DMS114 treated with DMSO at 0.1 percent for 48 hours (cell line): ENCODE measurements at regions not wholly inside any gene's neighbourhood (a gene's known extent, or its start where the extent isn't known, plus 50 kb on each side); places are given as distances from the start of the nearest gene placed in this dataset.
"Not testable (repeated sequence)": the region's sequence is repeated elsewhere in the genome, so short reads cannot be mapped to it uniquely, and the experiment has no call there.

Source experiments
- DNase-seq: peaks from one replicate; lab custom pipeline; 2025; ENCODE audit not compliant: unreplicated experiment; lab: John Stamatoyannopoulos, UW

DNA sequence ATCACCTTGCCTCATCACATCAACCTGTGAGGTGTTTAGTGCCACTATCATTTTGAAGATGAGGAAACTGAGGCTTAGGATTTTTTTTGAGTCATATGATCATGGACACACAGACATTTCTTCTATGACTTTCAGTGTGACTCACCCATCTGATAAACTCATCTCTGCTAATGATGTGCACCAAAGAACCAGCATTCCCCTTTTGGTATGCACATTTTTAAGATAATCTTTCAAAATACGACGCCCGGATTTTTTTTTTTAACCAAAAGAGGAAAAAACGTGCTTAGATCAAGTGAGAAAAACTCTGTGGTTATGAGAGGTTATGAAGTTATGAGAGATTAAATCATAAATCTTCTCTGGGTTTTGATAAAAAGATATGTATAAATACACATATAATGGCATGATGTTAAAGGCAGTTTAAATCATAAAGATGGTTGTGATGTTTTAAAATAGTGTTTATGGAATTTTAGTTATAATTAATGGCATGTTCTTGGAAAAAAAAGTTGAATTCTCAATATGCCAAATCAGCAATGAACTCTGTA lies 948.1 kb downstream of the TMTC2 start:
- no peak for DNase-seq

DNA sequence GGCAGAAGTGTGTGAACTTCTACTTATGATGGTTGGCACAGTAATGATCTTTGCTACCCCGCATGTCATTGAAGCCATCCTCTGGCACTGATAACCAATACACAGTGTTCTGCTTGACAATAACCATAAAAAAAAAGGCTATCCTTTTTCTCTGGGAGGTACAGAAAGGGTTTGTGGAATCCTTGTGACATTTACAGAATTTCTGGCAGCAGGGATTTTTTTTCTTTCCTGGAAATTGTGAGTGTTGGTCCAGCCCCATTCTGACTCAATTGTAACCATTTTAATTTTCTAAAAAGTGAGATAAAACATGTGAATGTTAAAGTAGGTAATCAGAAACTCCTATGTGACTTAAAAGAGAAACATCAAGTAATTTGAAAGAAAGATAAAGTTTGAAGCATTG lies 943.8 kb downstream of the TMTC2 start:
- no peak for DNase-seq

DNA sequence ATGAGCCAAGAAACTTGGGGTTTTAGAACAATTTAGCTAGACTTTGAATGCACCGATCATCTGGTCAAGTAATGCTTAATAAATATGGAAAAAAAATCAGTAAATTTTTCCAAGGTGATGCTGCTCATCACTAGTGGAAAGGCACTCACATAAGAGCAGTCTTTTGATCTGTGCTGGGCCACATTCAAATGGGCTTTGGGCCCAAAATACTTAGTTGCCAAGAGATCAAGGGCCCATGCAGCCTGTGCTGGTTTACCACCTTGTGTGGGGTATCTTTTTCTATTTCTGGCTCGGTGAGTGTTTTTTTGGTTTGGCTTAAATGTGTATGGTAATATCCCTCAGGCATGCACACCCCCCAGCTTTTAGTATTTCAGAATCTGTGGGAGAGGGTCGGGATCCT lies 943.2 kb downstream of the TMTC2 start:
- DNase-seq, result no peak

DNA sequence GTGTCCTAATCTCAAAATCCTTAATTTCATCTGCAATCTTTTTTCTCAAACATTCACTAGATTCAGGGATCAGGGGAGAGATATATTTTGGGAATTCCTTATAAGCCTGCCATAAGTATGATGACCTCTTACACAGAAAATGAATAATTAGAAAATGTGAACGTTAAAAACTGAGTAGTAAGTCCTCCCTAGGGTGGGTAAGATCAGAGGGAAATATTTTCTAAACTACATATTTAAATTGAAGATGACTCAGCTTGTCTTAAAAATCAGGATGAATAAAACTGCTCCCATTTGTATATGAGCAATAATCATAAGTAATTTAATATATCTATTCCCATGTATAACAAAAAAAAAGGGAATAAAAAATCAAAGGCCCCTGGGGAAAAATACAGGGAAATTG lies 935.5 kb downstream of the TMTC2 start:
- DNase-seq, result no peak

DNA sequence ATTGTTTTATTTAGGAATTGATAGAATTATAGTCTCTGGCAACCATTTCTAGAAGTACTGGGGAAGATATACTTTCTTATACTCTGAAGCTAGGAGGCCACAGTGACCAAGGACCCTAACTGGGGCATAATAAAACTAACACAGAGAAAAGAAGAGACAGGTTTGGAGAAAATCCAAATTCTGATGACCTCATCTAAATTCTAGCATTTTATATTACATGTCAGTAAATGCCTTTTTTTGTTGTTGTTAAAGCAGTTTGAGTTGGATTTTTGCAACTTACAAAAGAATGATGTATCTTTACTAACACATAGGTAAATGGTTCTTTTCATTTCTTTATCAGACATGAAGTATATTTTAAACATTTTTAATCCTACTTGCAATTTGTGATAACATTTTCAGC lies 933.3 kb downstream of the TMTC2 start:
- DNase-seq, result no peak

DNA sequence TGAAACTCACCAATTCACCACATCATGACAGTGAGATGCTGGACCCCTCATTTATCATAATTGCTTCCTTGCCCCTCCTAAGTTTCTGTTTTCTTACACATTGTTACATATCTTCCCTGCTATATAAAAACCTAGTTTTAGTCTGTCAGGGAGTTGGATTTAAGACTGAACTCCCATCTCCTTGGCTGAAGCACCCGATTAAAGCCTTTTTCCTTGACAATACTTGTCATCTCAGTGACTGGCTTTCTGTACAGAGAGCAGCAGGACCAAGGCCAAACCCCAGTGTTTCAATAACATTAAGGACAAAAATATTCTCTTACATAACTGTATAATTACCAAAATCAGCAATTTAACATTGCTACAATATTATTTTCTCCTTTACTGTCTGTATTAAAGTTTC lies 928.4 kb downstream of the TMTC2 start:
- DNase-seq, result no peak

DNA sequence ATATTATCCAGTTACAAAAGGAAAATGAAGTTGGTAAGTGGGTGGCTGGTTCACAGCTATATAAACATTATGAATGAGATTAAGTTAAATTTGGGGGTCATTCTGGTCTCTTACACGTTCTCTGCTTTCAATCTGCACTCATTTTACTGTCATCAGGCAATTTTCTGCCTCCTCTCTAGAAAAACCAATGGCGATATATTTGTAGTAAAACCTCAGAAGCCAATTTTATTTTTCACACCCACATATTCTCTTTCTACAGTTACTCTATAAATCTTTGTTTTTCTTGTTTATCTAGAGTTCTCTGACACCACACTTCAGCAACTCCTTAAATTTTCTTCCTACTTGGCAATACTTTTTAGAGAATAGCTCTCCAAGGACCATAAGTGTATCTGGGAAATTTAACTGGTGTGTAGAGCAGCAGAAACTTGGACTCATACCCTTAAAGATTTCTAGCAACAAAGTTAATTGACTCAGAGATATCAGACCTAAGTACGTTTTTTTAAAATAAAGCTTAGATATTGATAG lies 926.9 kb downstream of the TMTC2 start:
- no peak for DNase-seq

DNA sequence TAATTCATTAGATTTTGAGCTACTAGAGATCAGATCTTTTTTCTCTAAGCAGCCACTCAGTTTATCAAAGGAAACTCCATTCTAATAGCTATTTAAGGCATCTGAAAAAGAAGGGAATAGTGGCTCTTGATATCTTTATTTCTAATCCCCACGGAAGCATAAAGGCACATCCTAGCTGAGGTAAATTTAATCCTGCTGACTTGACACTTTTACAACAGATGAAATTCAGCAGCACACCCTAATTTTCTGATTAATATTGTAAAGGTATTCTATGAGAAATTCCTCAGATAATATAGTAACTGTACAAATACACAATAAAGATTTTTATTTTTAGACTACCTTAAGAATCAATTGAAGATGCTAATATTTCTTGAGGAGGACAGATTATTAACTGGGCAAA lies 916.4 kb downstream of the TMTC2 start:
- DNase-seq, result no peak

DNA sequence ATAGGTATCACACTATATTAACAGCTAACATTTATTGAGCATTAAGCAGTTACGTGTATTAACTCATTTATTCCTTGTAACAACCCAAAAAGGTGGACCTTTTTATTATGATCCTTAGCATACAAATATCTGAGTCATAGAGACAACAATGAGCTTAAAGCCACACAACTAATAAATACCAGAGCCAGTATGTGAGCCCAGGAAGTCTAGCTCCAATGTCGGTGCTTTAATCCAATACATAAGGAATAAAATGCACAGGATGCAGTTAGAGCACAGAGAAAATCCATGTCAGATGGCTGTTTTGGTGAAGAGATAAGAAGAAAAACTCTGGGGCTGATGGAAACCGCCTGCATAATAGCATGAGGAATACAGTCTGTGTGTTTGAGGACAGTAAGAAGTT lies 888.6 kb downstream of the TMTC2 start:
- DNase-seq, result no peak

DNA sequence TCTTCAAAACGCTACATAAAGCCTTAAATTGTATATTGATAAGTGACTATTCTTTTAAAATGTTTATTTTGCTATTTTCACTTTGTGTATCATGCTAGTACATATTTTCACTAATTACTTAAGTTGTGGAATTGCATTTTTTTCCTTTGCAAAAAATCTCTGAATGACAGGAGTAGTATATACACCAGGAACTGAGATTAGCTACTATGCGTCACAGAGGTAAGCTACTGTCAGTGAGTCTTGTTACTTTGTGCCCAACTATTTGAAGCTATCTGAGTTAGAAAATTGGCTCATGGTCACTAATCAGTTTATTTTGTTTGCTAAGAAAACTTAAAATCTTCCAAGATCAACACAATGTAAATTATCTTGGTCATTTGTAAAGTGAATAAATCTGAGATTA lies 887.4 kb downstream of the TMTC2 start:
- no peak for DNase-seq

DNA sequence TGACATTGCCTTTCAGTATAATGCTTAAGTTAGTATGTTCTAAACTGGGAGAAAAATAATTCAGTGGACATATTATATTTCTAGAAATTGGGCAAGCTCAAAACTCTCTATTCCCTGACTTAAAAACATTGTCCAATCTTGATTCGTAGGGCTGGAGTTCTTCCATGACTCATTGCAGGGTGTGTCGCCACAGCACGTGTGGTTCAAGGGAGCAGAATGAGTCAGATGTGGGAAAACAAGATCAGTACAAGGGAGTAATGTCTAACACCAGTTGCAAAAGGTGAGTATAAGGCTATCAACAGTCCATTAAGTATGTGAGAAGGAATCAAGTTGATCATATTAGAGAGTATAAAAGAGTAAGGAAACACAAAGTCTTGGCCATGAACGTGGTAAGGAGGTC lies 887.0 kb downstream of the TMTC2 start:
- no peak for DNase-seq

DNA sequence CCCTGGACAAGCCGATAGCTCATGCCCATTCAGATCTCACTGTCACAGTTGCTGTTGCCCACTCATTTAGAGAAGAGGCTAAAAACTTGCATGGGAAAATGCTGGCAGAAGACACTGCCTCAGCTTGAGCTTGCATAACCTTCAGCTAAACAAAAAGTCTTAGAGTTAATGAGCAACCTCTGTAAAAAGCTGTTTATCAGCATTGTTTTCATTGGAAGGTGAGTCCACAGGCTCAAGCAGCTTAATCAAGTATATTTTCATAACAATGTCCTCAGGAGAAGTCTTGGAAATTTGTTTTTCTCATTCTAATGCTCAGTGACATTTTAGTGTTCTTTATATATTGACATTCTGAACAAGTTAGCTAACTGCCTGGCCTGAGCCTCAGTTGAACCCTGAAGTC lies 872.9 kb downstream of the TMTC2 start:
- no peak for DNase-seq

DNA sequence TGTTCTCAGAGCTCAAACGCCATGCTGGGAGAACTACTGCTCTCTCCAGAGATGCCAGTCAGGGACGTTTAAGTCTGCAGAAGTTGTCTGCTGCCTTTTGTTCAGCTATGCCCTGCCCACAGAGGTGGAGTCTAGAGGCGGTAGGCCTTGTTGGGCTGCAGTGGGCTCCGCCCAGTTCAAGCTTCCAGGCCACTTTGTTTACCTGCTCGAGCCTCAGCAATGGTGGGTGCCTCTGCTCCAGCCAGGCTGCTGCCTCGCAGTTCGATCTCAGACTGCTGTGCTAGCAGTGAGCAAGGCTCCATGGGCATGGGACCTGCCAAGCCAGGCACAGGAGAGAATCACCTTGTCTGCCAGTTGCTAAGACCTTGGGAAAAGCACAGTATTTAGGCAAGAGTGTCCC lies 869.3 kb downstream of the TMTC2 start:
- not testable (repeated sequence) for DNase-seq

DNA sequence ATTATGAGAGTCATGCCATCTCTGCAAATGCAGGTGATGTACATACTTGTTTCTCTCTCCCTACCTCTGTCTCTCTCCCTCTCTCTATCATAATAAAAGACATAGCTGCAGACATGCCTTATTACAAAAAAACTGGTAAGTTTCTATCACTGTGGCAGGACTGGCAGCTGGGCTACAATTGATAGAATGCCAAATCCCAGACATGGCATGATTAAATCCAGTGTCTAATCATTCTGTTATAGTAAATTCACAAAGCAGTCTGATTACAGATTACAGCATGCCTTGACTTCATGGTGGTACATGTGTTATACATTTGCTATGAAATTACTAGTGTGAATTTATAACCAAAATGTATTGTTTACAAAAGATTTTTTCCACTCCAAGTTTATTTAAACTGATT lies 854.7 kb downstream of the TMTC2 start:
- no peak for DNase-seq

DNA sequence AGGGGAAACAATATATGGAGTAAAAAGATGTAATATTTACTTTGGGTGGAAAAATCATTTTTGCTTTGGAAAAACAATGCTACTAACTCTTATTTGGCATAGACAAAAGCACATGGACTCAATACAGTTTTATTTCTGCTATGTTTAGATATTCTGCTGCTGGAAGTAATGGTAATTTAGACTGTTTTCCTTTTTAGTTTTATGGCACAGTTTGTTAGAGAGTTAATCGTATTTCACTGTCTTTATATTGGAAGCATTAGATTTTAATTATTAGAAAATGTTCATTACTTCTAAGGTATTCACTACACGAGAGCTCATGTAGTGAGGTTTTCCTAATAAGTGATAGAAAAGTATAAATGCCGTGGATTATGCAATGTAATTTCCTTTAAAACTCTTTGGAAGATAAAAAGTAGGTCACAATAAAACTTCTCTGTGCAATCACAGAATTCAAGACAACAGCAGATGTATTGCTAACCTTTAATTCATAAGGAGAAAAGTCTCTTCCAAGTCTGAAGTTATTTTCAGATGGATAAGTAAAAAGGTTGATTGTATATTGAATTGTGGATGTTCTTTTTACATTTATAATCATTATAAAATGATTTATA lies 851.8 kb downstream of the TMTC2 start:
- no peak for DNase-seq

DNA sequence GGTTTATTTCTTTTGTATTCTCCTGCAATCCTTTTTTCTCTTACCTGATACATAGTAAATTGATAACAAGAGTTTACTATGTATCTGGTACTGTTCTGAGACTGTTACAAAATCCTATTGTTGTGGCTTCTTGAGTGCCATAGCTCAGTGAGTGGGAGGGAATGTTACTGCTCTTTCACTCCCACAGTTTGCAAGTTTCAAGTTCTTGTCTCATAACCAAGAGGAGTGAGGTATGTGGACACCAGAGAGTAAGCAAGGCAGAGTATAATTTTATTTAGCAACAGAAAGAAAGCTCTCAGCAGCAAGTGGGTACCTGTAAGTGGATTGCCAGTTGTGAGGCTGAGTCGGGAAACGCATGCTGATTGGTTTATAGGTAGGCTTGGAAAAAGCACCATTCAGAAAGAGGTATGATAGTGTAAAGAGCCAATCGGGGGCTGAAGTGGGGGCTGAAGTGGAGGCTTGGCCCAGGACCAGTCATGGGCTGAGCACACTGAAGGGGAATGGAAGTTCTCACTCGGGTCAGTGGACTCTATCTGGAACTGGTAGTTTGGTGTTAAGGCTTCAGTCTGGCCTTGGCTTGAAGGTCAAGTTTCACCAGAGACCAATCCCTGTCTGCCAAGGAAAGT lies 850.8 kb downstream of the TMTC2 start:
- DNase-seq, result no peak

DNA sequence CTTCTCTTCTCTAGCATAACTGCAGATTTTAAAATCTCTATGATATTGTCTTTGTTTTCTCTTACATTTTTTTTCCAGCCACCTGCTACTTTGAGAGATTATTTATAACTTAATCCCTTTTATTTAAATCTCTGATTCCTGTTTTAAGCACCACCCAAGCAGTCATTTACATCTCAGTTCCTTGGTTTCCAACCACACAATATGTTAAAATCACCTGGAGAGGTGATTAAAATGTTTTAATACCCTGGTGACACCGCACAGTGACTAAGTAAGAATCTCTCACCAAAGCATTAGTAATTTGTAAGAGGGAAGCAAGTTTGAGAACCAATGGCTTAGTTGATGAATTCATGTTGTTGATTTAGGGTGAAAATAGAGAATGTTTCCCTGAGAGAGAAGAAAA lies 849.8 kb downstream of the TMTC2 start:
- DNase-seq, result no peak

DNA sequence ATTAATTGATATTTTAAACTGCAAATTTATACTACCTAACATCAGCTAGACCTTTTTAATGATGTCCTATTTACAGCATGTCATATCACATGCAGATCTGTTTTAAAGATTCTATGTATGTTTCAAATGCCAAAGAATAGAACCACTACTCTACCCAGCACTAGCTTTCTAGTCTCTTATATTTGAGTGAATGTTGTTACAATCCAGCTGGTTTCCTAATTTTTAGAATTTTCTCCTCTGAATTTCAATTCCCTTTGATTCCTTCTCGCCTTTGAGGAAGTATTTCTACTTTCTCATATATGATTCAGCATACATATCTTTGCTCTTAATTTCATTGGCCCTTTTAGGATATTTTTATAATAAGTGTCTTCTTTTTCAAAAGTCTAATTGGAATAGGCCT lies 841.9 kb downstream of the TMTC2 start:
- DNase-seq, result no peak

DNA sequence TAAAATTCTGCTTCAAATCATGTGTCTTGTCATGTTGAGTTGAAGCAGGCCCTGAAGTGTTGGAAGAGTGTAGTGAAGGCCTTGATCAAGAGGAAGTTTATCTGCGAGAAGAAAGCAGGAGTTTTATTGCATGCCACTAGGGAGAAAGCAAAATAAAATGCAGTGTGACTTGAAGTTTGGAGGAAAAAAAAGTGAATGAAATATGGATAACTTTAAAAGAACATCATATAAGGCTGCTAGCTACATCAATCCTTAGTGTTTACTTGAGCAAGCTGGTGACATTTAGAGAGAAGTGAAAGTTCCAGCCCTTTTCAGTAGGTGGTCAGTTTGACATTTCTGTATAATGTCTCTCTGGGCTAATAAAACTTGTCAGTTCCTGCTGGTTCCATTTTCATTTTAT lies 841.1 kb downstream of the TMTC2 start:
- no peak for DNase-seq

DNA sequence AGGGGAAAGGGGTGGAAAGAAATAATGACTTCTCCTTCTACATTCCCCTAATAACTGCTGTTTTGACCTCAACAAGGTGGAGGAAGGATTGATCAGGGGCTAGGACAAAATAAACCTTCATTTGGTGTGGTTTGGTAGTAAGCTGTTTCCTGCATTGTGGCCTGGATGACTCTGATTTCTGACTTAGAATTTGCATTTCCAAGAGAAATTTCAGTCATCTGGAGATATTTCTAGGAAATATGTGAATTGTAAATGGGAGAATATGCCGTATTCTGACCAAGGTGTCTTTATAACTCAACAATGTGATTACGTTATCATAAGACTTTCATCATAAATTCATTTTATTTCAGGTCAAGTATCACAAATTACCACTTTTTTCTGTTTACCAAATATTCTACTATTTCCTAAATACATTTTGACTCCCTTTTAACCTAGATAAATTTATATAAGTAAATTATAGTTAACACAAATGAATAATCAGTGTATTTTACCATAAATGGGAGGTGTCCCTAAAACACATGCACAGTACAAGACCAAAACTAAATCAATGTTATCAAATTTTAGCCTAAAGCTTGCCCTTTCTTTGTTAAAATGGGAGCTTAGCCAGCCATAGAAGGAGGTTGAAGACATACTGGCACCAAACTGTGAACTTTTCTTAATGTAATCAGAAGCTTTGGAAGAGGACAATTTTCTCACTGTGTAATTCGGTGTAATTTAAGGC lies 828.8 kb downstream of the TMTC2 start:
- DNase-seq, result no peak

DNA sequence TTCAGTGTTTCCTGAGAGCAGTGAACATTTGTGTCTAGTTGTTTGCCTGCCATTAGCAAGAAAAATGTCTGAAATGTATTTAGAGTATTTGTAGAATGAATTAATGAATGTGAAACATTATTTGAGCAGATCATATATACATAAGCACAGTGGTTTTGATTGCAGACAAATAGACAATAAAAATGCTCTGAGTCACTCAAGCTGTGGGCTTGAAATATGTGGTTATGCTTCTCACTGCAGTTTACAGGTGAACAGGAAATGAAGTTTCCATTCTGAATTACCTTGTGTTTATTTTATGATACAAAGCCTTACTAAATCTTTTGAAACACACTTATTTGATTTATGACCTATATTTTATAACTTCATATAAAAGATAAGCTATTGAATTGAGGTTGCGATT lies 827.7 kb downstream of the TMTC2 start:
- DNase-seq, result no peak

DNA sequence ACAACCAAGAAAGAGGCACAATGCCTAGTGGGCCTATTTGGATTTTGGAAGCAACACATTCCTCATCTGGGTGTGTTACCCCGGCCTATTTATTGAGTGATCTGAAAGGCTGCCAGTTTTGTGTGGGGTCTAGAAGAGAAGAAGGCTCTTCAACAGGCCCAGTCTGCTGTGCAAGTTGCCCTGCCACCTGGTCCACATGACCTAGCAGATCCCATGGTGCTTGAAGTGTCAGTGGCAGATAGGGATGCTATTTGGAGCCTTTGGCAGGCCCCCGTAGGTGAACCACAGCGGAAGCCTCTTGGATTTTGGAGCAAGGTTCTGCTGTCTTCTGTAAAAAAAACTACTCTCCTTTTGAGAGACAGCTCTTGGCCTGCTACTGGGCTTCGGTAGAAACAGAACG lies 820.1 kb downstream of the TMTC2 start:
- no peak for DNase-seq
